HG03565 (cell line): ENCODE measurements at regions not wholly inside any gene's neighbourhood (a gene's known extent, or its start where the extent isn't known, plus 50 kb on each side); places are given as distances from the start of the nearest gene placed in this dataset.
"Not testable (repeated sequence)": the region's sequence is repeated elsewhere in the genome, so short reads cannot be mapped to it uniquely, and the experiment has no call there.

Experiments used
- ATAC-seq: cut with Tn5 transposase; IDR thresholded peaks from one replicate; pipeline ENCODE4 v1.9.1; 2021; ENCODE audit warnings: mild to moderate bottlenecking, moderate library complexity; ENCODE audit not compliant: unreplicated experiment

GRCh38 chrX:84856791-84857190, 146.9 kb upstream of the APOOL start:
- not testable (repeated sequence) for ATAC-seq

- not testable (repeated sequence) for ATAC-seq
Observed at GRCh38 chrX:84858771-84859170, 144.9 kb upstream of the APOOL start.

- no peak for ATAC-seq
Observed at GRCh38 chrX:84865113-84865512, 138.6 kb upstream of the APOOL start.

GRCh38 chrX:84870281-84870680, 133.4 kb upstream of the APOOL start:
- ATAC-seq: not testable (repeated sequence)

GRCh38 chrX:84872160-84872771, 131.4 kb upstream of the APOOL start:
- ATAC-seq: not testable (repeated sequence)

GRCh38 chrX:84873176-84873575, 130.5 kb upstream of the APOOL start:
- no peak for ATAC-seq

- no peak for ATAC-seq
Observed at GRCh38 chrX:84876876-84877275, 126.8 kb upstream of the APOOL start.

- no peak for ATAC-seq
Observed at GRCh38 chrX:84893897-84894296, 109.8 kb upstream of the APOOL start.

GRCh38 chrX:84907324-84907968, 96.2 kb upstream of the APOOL start:
- no peak for ATAC-seq

- no peak for ATAC-seq
Observed at GRCh38 chrX:84909151-84909550, 94.5 kb upstream of the APOOL start.

GRCh38 chrX:84924624-84925023, 79.1 kb upstream of the APOOL start:
- no peak for ATAC-seq

GRCh38 chrX:84932814-84933213, 70.9 kb upstream of the APOOL start:
- no peak for ATAC-seq

GRCh38 chrX:84933956-84934556, 69.6 kb upstream of the APOOL start:
- ATAC-seq: no peak
